ENCODE measurements at regions not wholly inside any gene's neighbourhood (a gene's known extent, or its start where the extent isn't known, plus 50 kb on each side); places are given as distances from the start of the nearest gene placed in this dataset.

DNA sequence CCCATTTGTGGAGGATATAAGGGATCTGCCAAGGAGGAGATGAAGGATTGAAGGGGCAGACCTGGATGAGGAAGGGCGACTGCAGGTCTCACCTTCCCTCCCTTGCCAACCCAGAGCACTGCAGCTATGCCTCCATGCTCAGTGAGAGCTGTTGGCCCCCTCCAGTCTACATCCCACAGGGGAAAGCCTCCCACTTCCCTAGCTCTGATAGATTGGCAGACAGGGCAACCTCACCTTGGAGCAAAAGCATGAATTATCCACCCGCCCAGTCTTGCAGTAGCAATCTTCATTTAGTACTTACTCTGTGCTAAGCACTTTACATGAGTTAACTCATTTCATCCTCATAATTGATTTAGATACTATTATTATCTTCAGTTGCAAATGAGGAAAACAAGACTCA is 70.4 kb upstream of the SMNDC1 start:
- DNase-seq (ENCODE audit: low spot score): no peak

DNA sequence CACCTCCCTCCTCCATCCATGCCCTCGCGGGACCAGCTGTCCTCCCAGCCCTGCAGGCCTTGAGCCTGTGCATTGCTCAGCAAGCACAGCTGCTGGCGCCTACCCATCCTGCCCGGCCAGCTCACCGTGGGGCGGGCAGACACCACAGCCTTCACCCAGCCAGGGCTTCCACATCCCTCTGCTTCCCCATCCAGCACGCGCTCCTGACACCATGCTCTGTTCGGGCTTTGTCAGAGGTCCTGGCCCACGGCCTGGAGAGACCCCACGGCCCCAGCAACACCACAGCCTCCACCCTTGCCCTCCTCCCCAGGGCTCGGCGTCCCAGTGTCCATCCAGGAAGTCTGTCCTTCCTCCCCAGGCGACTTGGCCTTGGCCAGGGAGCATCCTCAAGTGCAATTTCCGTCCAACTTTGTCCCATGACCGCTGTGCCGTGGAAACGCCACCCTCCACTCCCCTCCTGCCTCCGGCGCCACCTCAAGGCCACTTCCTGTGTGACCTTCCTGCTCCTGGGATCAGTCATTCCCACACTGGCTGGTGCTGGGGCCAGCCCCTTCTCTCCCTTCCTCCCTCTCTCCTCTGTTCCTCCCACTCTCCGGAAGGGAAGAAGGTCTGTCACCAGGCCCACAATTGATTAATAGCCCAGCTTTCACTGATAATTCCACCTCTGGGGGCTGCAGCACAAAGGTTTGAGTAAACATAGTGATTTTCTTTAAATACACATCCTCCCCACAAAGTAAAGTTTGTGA is 71.5 kb upstream of the SMNDC1 start:
- DNase-seq (ENCODE audit: low spot score): no peak

DNA sequence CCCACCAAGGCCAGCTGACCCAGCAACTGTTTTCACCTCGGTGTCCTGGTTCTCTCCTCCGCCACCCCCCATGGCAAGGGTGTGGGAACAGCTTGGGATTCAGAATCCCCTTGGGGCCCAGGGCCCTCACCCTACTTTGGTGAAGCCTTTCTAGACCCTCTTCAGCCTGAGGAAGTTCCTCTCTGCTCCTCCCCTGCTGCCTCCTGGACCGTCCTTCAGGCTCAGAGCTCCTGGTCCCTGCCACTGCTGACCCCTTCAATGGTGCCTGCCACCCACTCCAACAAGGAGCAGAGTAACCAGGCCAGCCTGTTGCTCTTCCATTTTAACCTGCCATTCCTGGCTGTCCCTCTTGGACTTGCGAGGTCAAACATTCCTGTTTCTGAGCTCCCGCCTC is 72.0 kb upstream of the SMNDC1 start:
- DNase-seq (ENCODE audit: low spot score): no peak

DNA sequence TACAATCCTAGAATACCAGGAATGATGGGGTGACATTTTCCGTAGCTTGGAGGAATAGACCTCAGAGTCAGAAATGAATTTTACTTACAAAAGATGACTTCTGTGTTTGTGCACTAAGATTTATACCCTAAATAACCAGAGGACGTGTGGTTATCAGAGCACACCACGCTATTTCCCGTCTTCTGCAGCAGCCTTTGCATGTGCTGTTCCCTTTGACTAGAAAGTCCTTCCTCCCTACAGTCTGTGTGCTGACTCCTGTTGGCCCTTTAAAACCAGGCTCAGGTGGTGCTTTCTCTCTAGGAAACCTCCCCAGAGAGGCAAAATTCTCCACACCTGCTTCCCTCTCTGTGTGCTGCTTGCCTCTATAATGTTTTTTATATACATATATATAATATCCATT is 73.3 kb upstream of the SMNDC1 start:
- no peak for DNase-seq (ENCODE audit: low spot score)

DNA sequence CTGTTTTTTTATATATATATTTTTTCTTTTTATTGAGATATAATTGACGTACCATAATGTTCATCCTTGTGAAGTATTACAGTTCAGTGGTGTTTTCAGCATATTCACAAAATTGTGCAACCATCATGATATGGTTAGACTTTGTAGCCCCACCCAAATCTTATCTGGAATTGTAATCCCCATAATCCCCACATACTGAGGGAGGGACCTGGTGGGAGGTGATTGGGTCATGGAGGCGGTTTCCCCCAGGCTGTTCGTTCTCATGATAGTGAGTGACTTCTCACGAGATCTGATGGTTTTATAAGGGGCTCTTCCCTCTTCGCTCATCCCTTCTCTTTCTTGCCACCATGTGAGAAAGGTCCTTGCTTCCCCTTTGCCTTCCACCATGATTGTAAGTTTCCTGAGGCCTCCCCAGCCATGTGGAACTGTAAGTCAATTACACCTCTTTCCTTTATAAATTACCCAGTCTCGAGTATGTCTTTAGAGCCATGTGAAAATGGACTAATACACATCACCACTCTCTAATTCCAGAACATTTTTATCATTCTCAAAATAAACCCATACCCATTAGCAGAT is 73.9 kb upstream of the SMNDC1 start:
- DNase-seq (ENCODE audit: low spot score): no peak

DNA sequence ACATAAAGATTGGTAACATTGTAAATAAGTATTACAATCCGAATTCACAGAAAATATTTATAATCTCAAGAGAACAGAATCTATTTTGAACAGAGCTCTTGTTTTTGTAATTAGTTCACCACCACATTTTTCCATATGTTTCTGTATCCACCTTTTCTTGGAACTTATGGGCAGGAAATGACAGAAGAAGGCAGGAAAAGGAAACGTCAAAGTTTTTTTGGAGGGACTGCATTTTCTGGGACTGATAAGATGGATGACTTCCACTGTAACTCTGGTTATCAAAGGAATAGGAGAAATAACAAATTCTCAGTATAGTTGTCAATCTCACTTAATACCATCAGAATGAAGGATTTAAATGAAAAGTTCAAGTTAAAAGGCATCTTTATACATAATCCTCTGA is 75.1 kb upstream of the SMNDC1 start:
- DNase-seq (ENCODE audit: low spot score): no peak

DNA sequence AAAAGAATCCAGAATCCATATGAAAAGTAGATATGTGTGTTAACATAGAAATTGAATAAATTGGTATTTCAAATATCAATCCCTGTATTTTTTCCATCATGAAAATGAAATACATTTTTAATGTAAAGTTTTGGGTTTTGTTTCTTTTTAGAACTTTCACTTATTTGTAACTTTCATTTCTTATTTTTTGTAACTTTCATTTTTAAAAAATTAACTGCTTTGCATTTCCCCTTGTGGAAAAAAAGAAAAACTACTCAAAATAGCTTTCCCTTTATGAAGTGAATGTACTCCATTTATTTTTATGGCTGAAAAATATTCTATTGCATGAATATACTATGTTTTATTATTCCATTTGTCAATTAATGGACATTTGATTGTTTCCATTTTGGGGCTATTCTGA is 75.6 kb upstream of the SMNDC1 start:
- DNase-seq (ENCODE audit: low spot score): no peak

DNA sequence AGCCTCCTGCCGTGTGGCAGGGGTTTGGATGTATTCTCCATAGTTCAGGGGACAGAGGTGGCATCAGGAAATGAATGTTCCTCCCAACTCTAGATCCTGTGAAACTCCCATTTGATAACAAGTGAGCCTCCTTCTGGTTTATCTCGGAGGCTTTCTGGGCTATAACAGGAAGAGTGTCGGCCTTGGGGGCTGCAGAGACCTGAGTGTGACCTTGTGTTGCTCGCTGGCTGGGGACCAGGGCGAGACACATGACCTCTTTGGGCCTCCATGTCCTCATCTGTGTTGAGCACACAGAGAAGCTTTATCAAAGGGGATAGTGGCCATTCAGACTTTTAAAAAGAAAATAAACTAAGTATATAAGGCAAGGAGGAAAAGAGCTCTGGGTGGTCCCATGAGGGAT is 78.0 kb upstream of the SMNDC1 start:
- DNase-seq (ENCODE audit: low spot score): no peak

DNA sequence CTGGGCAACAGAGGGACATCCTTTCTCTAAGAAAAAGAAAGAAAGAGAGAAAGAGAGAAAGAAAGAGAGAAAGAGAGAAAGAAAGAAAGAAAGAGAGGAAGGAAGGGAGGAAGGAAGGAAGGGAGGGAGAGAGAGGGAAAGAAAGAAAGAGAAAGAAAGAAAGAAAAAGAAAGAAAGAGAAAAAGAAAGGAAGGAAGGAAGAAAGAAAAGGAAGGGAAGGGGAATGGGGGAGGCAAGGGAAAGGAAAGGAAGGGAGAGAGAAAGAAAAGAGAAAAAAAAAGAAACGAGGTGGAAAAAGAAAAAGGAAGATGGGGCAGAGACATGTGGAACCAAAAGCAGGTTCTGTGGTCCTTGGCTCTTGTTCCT is 82.9 kb upstream of the SMNDC1 start:
- DNase-seq (ENCODE audit: low spot score): no peak

DNA sequence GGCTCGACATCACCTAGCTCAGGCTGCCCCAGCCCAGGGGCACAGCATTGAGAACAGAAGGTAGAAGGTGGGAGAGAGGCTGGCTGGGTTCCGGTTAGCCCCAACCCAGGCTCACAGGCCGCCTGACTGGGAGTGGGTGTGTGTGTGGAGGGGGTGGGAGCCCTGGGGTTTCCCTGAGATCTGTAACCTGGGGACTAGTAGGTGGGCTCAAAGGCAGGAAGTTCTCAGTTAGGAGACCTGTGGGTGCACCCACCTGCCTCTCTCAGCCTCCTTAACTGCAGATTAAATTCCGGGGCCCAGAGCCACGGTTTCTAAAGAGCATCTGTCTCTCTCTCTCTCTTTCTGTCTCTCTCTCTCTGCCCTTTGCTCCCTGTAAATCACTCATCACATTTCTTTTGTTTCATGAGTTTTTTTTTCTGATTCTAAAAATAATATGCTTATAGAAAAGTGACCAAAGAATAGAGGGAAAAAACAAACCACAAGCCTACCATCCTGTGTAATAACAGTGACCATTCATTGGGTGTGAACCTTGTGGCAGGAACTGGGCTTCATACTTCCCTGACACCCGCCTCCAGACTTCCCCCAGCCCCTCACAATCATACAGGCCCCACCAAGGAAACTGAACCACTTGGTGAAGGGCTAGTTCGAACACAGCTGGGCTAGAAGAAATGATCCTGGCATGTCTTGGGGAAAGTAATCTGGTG is 83.4 kb upstream of the SMNDC1 start:
- peak; percentile 58 for DNase-seq (ENCODE audit: low spot score)

DNA sequence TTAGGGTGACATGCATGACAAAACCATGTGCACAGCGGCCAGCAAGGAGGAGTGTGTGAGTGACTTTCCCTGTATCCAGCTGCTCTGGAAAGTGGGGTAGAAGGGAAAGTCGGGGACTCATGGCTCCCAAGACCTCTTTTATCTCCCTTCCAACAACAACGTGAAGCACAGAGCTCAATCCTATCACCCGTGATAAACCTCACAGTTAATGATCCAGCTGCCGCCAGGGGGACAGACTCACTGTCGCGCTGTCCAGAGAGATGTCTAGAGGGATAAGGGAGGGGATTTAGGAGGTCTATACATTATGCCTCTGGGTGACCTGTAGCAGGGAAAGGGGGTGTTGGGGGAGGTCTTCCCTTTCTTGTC is 84.0 kb upstream of the SMNDC1 start:
- DNase-seq (ENCODE audit: low spot score): no peak

DNA sequence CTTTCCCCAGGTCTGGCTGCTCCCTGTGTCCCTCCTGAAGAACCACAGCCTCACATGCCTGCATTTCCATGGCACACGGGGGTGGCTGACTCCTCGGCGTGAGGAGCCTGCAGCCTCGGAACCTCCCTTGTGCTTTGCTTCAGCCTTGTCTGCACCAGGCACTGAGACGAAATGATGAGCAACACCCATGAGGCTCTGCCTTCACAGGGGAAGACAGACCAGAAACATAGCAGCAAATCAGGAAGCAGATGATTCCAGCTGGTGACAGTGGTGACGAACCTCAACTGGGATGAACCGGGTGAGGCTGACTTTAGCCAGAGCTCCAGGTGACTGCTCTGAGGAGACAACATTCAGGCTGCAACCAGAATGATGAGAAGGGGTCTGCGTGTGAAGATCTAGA is 84.5 kb upstream of the SMNDC1 start:
- no peak for DNase-seq (ENCODE audit: low spot score)

DNA sequence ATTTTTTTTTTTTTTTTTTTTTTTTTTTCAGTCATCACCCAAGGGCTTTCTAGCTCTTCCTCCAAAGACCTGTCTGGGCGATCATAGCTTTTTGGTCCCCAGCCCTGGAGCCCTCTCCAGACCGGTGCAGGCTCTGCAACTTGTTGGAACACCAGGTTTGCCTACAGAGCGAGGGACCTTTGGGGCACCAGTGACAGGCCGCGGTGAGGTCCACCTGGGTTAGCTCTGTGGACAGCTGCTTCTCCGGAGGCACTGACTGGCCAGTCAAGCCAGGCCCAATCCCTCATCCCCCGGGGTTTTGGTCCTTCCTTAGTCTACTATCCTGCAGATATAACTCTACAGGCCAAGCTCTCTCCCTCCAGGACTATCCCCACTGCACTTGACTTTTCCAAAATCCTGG is 86.8 kb upstream of the SMNDC1 start:
- no peak for DNase-seq (ENCODE audit: low spot score)

DNA sequence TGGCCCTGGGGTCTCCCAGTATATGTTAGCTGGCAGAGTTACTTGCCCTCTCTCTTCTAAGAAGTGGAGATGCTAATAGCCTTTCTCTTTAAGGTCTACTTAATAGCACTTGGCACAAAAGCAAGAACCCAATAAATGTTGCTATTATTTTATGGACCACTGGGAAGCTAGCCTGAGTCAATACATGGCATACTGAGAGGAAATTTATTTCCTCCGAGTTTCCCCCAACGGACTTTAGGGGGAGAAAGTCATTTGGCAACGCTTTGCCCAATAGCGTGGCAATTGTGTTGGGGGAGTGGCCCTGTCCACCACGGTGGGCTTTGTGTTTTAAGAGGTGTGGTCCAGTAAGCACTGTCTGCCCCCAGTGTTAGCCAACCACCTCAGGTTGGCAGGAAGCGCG is 87.4 kb upstream of the SMNDC1 start:
- DNase-seq (ENCODE audit: low spot score): no peak

DNA sequence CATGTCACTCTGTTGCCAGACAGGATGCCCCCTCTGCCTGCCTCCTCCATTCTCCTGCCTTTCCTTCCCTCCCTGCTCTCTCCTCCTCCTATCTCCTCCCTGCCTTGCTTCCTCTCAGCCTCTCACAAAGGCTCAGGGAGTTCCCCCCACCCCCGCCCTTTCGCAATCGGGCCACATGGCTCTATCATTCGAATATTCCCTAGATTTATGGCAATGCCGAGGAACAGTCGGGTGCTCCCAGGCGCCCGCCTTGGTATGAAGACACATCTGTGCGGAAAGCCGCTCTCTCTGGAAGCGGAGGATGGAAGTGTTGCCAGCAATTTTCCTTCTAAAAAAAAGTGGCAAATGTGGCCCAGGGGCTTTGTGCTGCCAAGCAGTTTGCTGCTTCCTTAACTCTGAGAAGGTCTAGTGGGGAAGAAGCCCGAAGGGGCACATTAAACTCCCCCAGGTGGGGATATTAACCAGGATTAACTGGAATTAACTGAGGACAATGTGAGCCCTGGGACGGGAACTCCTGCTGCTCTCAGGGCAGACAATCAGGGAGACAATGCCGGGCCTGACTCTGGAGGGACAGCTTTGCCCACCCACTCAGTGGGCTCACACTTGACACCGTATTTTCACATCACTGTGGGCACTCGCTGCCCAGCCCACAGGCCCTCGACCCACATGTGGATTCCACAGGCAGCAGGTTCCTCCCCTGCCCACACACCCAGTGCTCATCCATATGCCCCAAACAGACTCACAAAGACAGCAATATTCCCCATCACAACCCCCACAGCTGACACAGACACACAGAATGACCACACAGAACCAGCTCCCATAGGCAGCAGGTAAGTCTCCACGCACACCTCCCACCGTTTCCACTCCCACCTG is 88.4 kb upstream of the SMNDC1 start:
- no peak for DNase-seq (ENCODE audit: low spot score)

DNA sequence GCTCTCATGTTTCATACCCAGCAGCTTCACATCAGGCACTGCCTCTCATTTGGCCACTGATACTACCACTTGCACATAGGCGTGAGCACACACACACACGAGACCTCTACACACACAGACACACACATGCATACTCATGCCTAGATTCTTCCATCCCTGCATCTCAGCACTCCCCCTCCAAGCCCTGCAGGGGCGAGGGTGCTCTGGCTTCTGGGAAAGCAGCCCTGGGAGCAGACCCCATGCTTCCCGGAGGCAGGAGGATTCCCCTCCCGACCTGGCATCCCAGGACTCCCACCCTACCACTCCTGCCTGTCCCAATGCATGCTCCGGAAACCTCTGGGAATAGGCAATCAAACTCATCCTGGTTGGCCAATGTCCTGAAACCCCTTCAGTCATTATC is 89.1 kb upstream of the SMNDC1 start:
- DNase-seq (ENCODE audit: low spot score): no peak

DNA sequence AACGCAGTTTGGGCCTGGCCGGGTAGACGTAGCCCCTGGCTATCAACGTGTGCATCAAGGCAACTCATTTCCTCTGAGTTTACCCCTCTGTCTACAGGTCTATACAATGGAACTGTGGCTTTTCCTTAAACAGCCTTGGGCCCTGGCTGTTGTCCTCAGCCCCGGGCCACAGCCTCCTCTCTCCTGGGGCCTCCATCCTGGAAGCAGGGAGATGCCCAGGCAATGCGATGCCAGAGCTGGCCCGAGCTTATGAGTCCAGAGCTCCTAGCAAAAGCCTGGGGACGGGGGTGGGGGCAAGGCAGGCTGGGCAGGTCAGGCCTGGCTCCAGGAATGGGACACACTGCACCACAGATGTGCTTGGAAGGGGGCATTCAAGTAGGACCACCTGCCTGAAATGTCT is 89.6 kb upstream of the SMNDC1 start:
- no peak for DNase-seq (ENCODE audit: low spot score)

DNA sequence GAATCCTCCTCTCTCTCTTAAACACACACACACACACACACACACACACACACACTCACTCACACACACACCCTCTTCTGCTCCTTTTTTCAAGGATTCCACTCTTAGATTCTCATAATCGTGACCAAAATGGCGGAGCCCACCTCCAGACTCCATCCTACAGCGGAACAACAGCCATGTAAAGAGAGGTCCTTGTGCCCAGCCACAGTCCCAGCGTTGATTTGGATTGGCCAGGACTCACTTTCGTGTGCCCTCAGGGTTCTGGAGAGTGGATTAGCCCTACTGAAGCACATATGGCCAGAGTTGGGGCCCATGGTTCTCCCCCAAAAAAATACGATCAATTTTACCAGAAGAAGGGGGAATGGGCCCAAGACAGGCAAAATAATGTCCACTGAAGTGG is 90.2 kb upstream of the SMNDC1 start:
- no peak for DNase-seq (ENCODE audit: low spot score)

DNA sequence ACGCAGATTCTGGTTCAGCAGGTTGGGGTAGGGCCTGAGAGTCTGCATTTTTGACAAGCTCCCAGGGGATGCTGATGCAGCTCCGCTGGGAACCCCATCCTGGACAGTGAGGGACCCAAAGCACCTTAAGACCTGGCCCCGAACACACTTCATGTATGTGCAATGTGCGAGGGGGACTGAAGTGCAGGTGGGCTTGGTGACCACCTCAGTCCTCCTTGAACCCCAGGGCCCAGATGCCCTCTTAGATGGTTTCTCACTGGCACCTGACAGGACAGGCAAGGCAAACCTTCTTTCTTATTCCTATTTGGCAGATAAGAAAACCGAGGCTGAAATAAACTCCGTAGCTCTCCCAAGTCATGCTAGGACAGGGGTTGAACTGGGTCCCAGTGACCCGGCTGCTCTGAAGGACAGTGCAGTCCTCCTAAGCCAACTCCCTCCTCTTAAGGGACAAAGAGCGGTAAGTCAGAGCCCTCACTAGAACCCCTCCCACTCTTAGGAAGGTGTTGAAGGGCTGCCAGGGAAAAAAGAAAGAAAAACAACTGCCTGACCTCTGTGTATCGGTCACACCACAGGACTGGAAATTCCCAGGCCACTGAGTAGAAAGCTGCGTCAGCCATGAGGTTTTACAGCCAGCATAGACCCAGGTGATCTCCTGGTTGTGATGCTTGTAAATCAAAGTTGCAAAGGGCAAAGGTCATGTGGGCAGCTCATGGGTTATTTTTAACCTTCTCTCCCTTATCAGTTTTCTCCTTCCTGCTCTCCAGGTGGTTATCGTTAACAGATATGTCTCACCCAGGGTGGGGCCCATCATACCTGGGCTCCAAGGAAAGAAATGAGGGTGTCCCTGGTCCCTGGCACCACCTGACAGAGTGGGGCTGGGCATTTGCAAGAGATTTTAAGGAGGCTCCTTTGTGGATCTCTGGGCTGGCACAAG is 90.9 kb upstream of the SMNDC1 start:
- DNase-seq (ENCODE audit: low spot score): peak; percentile 98

DNA sequence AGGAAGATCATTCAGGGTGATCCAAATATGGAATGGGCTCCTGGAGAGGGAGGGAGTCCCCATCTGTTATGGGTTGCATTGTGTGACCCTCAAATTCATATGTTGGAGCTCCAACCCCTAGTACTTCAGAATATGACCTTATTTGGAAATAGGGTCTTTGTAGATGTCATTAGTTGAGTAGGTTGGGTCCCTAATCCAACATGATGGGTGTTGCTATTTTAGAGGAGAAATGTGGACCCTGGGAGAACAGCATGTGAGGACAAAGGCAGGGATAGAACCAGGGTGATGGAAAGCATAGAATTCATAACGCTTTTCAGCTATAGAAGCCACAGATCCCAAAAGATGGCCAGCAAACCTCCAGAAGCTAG is 91.5 kb upstream of the SMNDC1 start:
- DNase-seq (ENCODE audit: low spot score): no peak

DNA sequence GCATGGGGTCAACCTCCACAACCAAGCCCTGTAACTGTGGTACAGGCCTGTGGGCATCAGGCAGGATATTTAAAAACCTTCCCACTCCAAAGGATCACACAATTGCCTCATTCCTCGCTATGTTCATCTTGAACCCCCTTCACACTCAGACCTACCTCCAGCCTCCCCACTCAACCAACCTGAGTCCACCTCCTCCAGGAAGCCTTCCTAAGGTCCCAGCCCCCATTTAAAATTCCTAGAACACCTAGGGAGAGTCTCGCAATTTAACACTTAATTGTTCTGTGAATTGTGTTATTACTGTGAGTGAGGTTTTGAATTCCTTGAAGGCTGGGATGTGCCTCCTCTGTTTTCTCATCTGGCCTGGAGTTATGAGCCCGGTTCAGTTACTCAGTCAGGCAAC is 93.1 kb upstream of the SMNDC1 start:
- no peak for DNase-seq (ENCODE audit: low spot score)

All from LoVo (cell line).